ENCODE measurements at regions not wholly inside any gene's neighbourhood (a gene's known extent, or its start where the extent isn't known, plus 50 kb on each side); places are given as distances from the start of the nearest gene placed in this dataset.

GRCh38 chr5:84597904-84598303, 213.2 kb upstream of the EDIL3 start:
- no peak for DNase-seq
- Histone ChIP-seq H3K36me3 (no peaks in the 10 kb centered on the region), H3K9me3 (no peaks in the 10 kb centered on the region), H3K4me3 (no peak overlapping the region), H3K27me3 (no peaks in the 10 kb centered on the region)

DNA sequence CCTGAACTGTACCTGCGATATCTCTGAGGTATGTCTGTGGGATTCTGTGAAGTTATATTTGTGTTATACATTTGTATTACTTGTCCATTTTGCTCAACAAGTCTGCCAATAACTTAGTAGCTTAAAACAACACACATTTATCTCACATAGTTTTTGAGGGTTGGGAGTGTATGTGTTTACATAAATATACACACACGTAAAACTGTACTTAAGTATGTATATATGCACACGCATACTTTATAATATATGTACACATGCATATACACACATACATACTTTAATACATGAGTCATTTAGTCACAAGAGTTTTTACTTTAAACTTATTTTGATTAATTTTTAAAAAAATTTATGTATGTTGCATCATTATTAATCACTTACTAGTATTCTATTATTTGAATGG, 205.9 kb upstream of the EDIL3 start:
- Histone ChIP-seq H3K36me3 (no peaks in the 10 kb centered on the region), H3K9me3 (no peaks in the 10 kb centered on the region), H3K27me3 (no peaks in the 10 kb centered on the region), H3K4me3 (no peak overlapping the region)
- no peak for DNase-seq

DNA sequence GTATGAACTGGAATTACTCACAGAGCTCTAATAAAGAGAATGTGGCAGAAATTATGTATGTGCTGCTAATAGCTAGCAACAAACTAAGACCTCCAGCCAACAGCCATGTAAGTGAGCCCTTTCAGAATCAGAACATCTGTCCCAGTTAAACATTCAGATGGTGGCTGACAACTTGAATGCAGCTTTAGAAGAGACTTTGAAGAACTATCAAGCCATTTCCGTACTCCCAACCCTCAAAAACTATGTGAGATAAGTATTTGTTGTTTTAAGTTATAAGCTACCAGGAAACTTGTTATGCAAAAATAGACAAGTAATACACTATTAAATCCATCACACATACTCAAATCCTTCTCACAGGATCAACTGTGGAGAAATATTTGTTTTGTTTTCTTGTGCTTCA, 205.2 kb upstream of the EDIL3 start:
- no peaks in the 10 kb centered on the region for H3K9me3 ChIP-seq
- H3K27me3 ChIP-seq = no peaks in the 10 kb centered on the region
- H3K36me3 ChIP-seq = no peaks in the 10 kb centered on the region
- H3K4me3 ChIP-seq = no peak overlapping the region
- DNase-seq = no peak

- Histone ChIP-seq H3K9me3 (no peaks in the 10 kb centered on the region), H3K36me3 (no peaks in the 10 kb centered on the region), H3K4me3 (no peak overlapping the region), H3K27me3 (no peaks in the 10 kb centered on the region)
- DNase-seq = no peak
Measured at GRCh38 chr5:84585218-84585617, 200.5 kb upstream of the EDIL3 start.

DNA sequence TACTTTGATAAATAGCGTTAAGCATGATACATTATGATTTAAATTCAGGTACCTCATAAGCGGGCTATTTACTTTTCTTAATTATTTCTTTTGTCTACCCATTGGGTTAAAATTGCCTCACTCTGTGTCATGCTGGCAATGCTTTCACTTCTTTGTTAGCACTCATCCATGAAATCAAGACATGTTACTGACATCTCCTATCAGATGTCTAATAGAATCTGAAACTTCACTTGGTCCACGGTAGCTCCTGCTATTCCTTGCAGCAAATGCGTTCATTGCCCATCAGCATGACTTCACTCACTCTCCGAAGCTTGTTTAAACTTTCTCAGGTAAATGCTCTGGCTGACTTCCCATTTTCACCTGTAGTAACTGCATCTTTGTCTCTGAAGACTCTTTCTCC, 193.5 kb upstream of the EDIL3 start:
- DNase-seq = no peak
- Histone ChIP-seq H3K36me3 (no peaks in the 10 kb centered on the region), H3K27me3 (no peaks in the 10 kb centered on the region), H3K9me3 (no peaks in the 10 kb centered on the region), H3K4me3 (no peak overlapping the region)

DNA sequence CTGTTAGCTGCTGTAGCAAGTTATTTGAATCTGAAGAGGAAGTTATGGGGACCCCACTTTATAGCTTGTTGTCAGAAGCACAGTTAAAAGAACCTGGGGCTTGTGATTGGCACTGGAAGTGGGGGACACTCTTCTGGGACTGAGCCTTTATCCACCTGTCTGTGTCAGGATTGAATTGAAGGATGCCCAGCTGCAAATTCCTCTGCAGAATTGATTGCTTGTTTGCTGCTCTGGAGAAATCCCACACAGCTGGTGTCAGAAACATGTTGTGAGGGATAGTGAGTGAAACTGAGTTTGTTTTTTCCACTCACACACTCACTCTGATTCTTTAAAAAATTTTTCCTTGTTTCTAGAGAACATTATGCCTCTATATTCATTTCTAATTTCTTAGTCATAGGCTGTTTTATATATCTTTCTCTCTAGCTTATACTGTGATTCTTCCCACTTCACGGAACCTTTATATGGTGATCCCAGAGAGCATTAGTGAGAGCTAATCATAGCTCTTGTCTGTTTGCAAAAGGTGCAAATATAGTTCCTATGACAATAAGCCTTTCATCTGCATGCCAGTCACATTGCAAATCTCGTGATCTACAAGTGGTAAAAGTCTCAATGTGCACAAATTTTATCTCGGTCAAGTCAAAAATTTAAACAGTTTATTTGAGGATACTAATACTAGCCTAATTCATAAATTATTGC, 188.5 kb upstream of the EDIL3 start:
- Histone ChIP-seq H3K4me3 (no peak overlapping the region), H3K27me3 (no peaks in the 10 kb centered on the region), H3K36me3 (no peaks in the 10 kb centered on the region), H3K9me3 (no peaks in the 10 kb centered on the region)
- DNase-seq = no peak

- no peak overlapping the region for H3K4me3 ChIP-seq
- H3K36me3 ChIP-seq = no peaks in the 10 kb centered on the region
- H3K27me3 ChIP-seq = no peaks in the 10 kb centered on the region
- no peaks in the 10 kb centered on the region for H3K9me3 ChIP-seq
- no peak for DNase-seq
Measured at GRCh38 chr5:84569307-84569706, 184.6 kb upstream of the EDIL3 start.

DNA sequence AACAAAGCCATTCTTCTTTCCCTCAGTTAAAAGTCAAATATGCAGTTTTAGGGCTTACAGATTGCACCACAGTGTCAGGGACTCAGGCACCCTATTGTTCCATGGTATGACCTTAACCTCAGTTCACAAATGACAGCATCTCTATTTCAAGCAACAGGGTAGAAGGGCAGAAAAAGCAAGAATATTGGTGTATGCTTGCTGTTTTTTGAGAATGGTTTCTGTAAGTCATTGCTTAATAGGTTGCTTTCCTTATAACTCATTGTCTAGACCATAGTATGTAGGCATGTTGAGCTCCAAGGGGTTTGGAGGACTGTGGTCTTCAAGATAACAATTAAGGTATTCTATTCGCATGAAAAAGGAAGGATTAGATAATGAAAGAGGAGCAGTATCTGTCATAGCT, 183.5 kb upstream of the EDIL3 start:
- Histone ChIP-seq H3K27me3 (no peaks in the 10 kb centered on the region), H3K36me3 (no peaks in the 10 kb centered on the region), H3K4me3 (no peak overlapping the region), H3K9me3 (no peaks in the 10 kb centered on the region)
- DNase-seq = no peak

- DNase-seq = no peak
- H3K9me3 ChIP-seq = no peaks in the 10 kb centered on the region
- no peak overlapping the region for H3K4me3 ChIP-seq
- H3K36me3 ChIP-seq = no peaks in the 10 kb centered on the region
- no peaks in the 10 kb centered on the region for H3K27me3 ChIP-seq
Measured at GRCh38 chr5:84565866-84566265, 181.2 kb upstream of the EDIL3 start.

GRCh38 chr5:84564321-84565075, 179.8 kb upstream of the EDIL3 start:
- no peak for DNase-seq
- H3K9me3 ChIP-seq = no peaks in the 10 kb centered on the region
- no peaks in the 10 kb centered on the region for H3K36me3 ChIP-seq

GRCh38 chr5:84550222-84550621, 165.5 kb upstream of the EDIL3 start:
- H3K27me3 ChIP-seq = no peaks in the 10 kb centered on the region
- DNase-seq = no peak
- H3K36me3 ChIP-seq = no peaks in the 10 kb centered on the region
- H3K4me3 ChIP-seq = no peak overlapping the region
- no peaks in the 10 kb centered on the region for H3K9me3 ChIP-seq

More at GRCh38 chr5:84564321-84565075, 179.8 kb upstream of the EDIL3 start:
- H3K4me3 ChIP-seq = no peak overlapping the region
- H3K27me3 ChIP-seq = no peaks in the 10 kb centered on the region

- Histone ChIP-seq H3K27me3 (no peaks in the 10 kb centered on the region), H3K9me3 (no peaks in the 10 kb centered on the region), H3K36me3 (no peaks in the 10 kb centered on the region), H3K4me3 (no peak overlapping the region)
- no peak for DNase-seq
Measured at GRCh38 chr5:84549054-84549453, 164.4 kb upstream of the EDIL3 start.

GRCh38 chr5:84546686-84547085, 162.0 kb upstream of the EDIL3 start:
- Histone ChIP-seq H3K4me3 (no peak overlapping the region), H3K36me3 (no peaks in the 10 kb centered on the region), H3K9me3 (no peaks in the 10 kb centered on the region), H3K27me3 (no peaks in the 10 kb centered on the region)
- DNase-seq = no peak

- no peaks in the 10 kb centered on the region for H3K9me3 ChIP-seq
- H3K4me3 ChIP-seq = no peak overlapping the region
- DNase-seq = no peak
- no peaks in the 10 kb centered on the region for H3K27me3 ChIP-seq
- H3K36me3 ChIP-seq = no peaks in the 10 kb centered on the region
Measured at GRCh38 chr5:84536797-84537196, 152.1 kb upstream of the EDIL3 start.

DNA sequence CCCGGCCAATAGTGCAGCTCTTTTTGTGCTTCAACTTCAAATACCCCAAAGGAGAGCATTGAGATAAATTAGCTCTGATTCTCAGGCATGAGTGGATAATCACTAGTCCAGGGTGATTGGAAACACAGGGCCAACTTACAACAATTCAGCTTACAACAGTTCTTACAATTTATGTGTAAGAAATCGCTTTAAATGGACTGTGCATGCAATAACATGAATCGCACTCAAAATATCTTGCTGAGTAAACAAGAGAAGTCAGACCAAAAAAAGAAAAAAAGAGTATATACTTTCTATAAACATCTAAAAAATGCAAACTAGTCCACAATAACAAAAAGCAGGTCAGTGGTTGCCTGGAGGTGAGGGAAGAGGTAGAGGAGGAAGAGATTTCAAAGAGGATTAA, 150.6 kb upstream of the EDIL3 start:
- H3K27me3 ChIP-seq = no peaks in the 10 kb centered on the region
- no peak overlapping the region for H3K4me3 ChIP-seq
- H3K9me3 ChIP-seq = no peaks in the 10 kb centered on the region
- no peak for DNase-seq
- no peaks in the 10 kb centered on the region for H3K36me3 ChIP-seq

- no peaks in the 10 kb centered on the region for H3K36me3 ChIP-seq
- H3K4me3 ChIP-seq = no peak overlapping the region
- H3K9me3 ChIP-seq = no peaks in the 10 kb centered on the region
- no peaks in the 10 kb centered on the region for H3K27me3 ChIP-seq
- DNase-seq = no peak
Measured at GRCh38 chr5:84524491-84524890, 139.8 kb upstream of the EDIL3 start.

DNA sequence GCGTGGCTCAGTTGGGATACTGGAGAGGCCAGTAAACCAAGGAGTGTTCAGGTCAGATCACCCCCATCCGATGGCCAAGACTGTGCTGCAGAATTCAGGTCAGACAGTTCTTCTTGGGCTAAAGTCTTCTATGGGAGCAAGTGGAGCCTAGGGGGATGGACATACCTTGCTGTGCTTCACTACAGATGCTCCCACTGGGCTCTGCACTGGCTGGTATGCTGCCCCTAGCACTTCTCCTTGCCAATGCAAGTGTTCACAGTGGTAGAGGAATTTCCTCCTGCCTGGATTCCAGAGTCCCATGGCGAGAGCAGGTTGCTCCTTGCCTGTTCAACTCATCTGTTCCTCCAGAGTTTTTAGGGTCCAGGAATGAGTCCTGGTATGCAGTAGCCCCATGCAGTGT, 134.2 kb upstream of the EDIL3 start:
- H3K27me3 ChIP-seq = no peaks in the 10 kb centered on the region
- no peak overlapping the region for H3K4me3 ChIP-seq
- H3K9me3 ChIP-seq = no peaks in the 10 kb centered on the region
- H3K36me3 ChIP-seq = no peaks in the 10 kb centered on the region
- DNase-seq = no peak

DNA sequence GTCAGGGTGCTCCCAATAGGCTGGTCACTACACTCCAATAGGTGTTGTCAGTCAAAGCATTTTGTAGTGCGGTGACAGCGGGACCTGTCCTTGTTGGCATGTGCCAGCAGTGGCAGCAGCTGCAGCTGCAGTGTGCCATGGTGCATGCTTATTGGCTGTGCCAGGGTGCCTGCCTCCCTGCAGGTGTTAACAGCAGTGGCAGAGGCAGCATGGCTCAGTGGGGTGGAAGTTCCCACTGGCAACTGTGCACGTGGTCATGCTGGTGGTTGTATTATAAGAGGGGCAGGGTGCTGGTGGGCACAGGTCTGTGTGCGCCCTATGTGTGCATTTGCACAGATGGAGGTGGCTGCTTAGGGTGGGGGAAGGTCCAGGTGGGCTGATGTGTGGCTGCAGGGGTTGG, 133.7 kb upstream of the EDIL3 start:
- H3K36me3 ChIP-seq = no peaks in the 10 kb centered on the region
- no peaks in the 10 kb centered on the region for H3K27me3 ChIP-seq
- no peak overlapping the region for H3K4me3 ChIP-seq
- no peaks in the 10 kb centered on the region for H3K9me3 ChIP-seq
- no peak for DNase-seq

Measured in MG63 (cell line).